ENCODE measurements at regions not wholly inside any gene's neighbourhood (a gene's known extent, or its start where the extent isn't known, plus 50 kb on each side); places are given as distances from the start of the nearest gene placed in this dataset.

GRCh38 chr3:6540981-6541380 lies 319.9 kb upstream of the GRM7 start:
- no peak for DNase-seq

GRCh38 chr3:6542795-6543194 lies 318.1 kb upstream of the GRM7 start:
- no peak for DNase-seq

GRCh38 chr3:6549296-6549695 lies 311.6 kb upstream of the GRM7 start:
- DNase-seq = no peak

GRCh38 chr3:6551165-6551564 lies 309.8 kb upstream of the GRM7 start:
- no peak for DNase-seq

GRCh38 chr3:6560259-6560658 lies 300.7 kb upstream of the GRM7 start:
- no peak for DNase-seq

- DNase-seq = peak; percentile 28
Measured at GRCh38 chr3:6567241-6567640, 293.7 kb upstream of the GRM7 start.

GRCh38 chr3:6568999-6569493 lies 291.9 kb upstream of the GRM7 start:
- no peak for DNase-seq

- no peak for DNase-seq
Measured at GRCh38 chr3:6571448-6571847, 289.5 kb upstream of the GRM7 start.

- DNase-seq = no peak
Measured at GRCh38 chr3:6577584-6577983, 283.3 kb upstream of the GRM7 start.

- no peak for DNase-seq
Measured at GRCh38 chr3:6578526-6578925, 282.4 kb upstream of the GRM7 start.

GRCh38 chr3:6580808-6581207 lies 280.1 kb upstream of the GRM7 start:
- DNase-seq = no peak

GRCh38 chr3:6585360-6585759 lies 275.6 kb upstream of the GRM7 start:
- no peak for DNase-seq

GRCh38 chr3:6600237-6600636 lies 260.7 kb upstream of the GRM7 start:
- DNase-seq = no peak

- no peak for DNase-seq
Measured at GRCh38 chr3:6601374-6601773, 259.5 kb upstream of the GRM7 start.

GRCh38 chr3:6602329-6602728 lies 258.6 kb upstream of the GRM7 start:
- DNase-seq = no peak

- no peak for DNase-seq
Measured at GRCh38 chr3:6605227-6605626, 255.7 kb upstream of the GRM7 start.

- no peak for DNase-seq
Measured at GRCh38 chr3:6608843-6609242, 252.1 kb upstream of the GRM7 start.

- DNase-seq = no peak
Measured at GRCh38 chr3:6612034-6612616, 248.8 kb upstream of the GRM7 start.

GRCh38 chr3:6622260-6622659 lies 238.7 kb upstream of the GRM7 start:
- DNase-seq = no peak

GRCh38 chr3:6622712-6623111 lies 238.2 kb upstream of the GRM7 start:
- no peak for DNase-seq

- DNase-seq = no peak
Measured at GRCh38 chr3:6631376-6631775, 229.5 kb upstream of the GRM7 start.

GRCh38 chr3:6640907-6641306 lies 220.0 kb upstream of the GRM7 start:
- DNase-seq = no peak

GRCh38 chr3:6644070-6644929 lies 216.6 kb upstream of the GRM7 start:
- peak; percentile 21 for DNase-seq

GRCh38 chr3:6654670-6655069 lies 206.2 kb upstream of the GRM7 start:
- no peak for DNase-seq

- no peak for DNase-seq
Measured at GRCh38 chr3:6655275-6655674, 205.6 kb upstream of the GRM7 start.
